ENCODE measurements at regions not wholly inside any gene's neighbourhood (a gene's known extent, or its start where the extent isn't known, plus 50 kb on each side); places are given as distances from the start of the nearest gene placed in this dataset.

- no peak for DNase-seq (ENCODE audit: low spot score)
- no peaks in the 10 kb centered on the region for H3K36me3 Mint-ChIP-seq (ENCODE audit: low read depth)
- no peaks in the 10 kb centered on the region for H3K27me3 Mint-ChIP-seq (ENCODE audit: low read depth)
- no peak for TF ChIP-seq CTCF (IDR thresholded peaks at IDR 0.05)
- H3K4me1 Mint-ChIP-seq (ENCODE audit: low read depth): peaks cover 32% of the 10 kb centered on the region
- H3K27ac Mint-ChIP-seq (ENCODE audit: unreplicated experiment): no peak overlapping the region
- peaks cover 5% of the 10 kb centered on the region for H3K9me3 Mint-ChIP-seq (ENCODE audit: low read depth)
- H3K4me3 Mint-ChIP-seq (ENCODE audit: unreplicated experiment): no peak overlapping the region
Measured at GRCh38 chr12:91353266-91353665, 170.6 kb upstream of the DCN start.

- Mint-ChIP-seq H3K36me3 (ENCODE audit: low read depth) (no peaks in the 10 kb centered on the region), H3K27me3 (ENCODE audit: low read depth) (no peaks in the 10 kb centered on the region), H3K27ac (ENCODE audit: unreplicated experiment) (no peak overlapping the region), H3K9me3 (ENCODE audit: low read depth) (peaks cover 5% of the 10 kb centered on the region), H3K4me3 (ENCODE audit: unreplicated experiment) (no peak overlapping the region), H3K4me1 (ENCODE audit: low read depth) (peaks cover 19% of the 10 kb centered on the region)
- DNase-seq (ENCODE audit: low spot score): no peak
- TF ChIP-seq CTCF (IDR thresholded peaks at IDR 0.05): no peak
Measured at GRCh38 chr12:91349476-91349875, 166.9 kb upstream of the DCN start.

GRCh38 chr12:91347481-91348214 lies 165.0 kb upstream of the DCN start:
- peaks cover 19% of the 10 kb centered on the region for H3K4me1 Mint-ChIP-seq (ENCODE audit: low read depth)
- no peak overlapping the region for H3K27ac Mint-ChIP-seq (ENCODE audit: unreplicated experiment)
- H3K9me3 Mint-ChIP-seq (ENCODE audit: low read depth): peaks cover 5% of the 10 kb centered on the region
- H3K27me3 Mint-ChIP-seq (ENCODE audit: low read depth): no peaks in the 10 kb centered on the region
- no peak for TF ChIP-seq CTCF (IDR thresholded peaks at IDR 0.05)
- no peak for DNase-seq (ENCODE audit: low spot score)
- H3K36me3 Mint-ChIP-seq (ENCODE audit: low read depth): no peaks in the 10 kb centered on the region
- no peak overlapping the region for H3K4me3 Mint-ChIP-seq (ENCODE audit: unreplicated experiment)

- H3K27ac Mint-ChIP-seq (ENCODE audit: unreplicated experiment): no peak overlapping the region
- DNase-seq (ENCODE audit: low spot score): no peak
- no peak overlapping the region for H3K4me3 Mint-ChIP-seq (ENCODE audit: unreplicated experiment)
- H3K9me3 Mint-ChIP-seq (ENCODE audit: low read depth): peaks cover 4% of the 10 kb centered on the region
- peaks cover 23% of the 10 kb centered on the region for H3K4me1 Mint-ChIP-seq (ENCODE audit: low read depth)
- no peaks in the 10 kb centered on the region for H3K36me3 Mint-ChIP-seq (ENCODE audit: low read depth)
- H3K27me3 Mint-ChIP-seq (ENCODE audit: low read depth): no peaks in the 10 kb centered on the region
- no peak for TF ChIP-seq CTCF (IDR thresholded peaks at IDR 0.05)
Measured at GRCh38 chr12:91346827-91347226, 164.2 kb upstream of the DCN start.

GRCh38 chr12:91344408-91344807 lies 161.8 kb upstream of the DCN start:
- H3K4me1 Mint-ChIP-seq (ENCODE audit: low read depth): peaks cover 25% of the 10 kb centered on the region
- no peak overlapping the region for H3K4me3 Mint-ChIP-seq (ENCODE audit: unreplicated experiment)
- no peaks in the 10 kb centered on the region for H3K36me3 Mint-ChIP-seq (ENCODE audit: low read depth)
- no peak for DNase-seq (ENCODE audit: low spot score)
- no peak overlapping the region for H3K27ac Mint-ChIP-seq (ENCODE audit: unreplicated experiment)
- no peaks in the 10 kb centered on the region for H3K9me3 Mint-ChIP-seq (ENCODE audit: low read depth)
- H3K27me3 Mint-ChIP-seq (ENCODE audit: low read depth): no peaks in the 10 kb centered on the region
- no peak for TF ChIP-seq CTCF (IDR thresholded peaks at IDR 0.05)
